ENCODE measurements at regions not wholly inside any gene's neighbourhood (a gene's known extent, or its start where the extent isn't known, plus 50 kb on each side); places are given as distances from the start of the nearest gene placed in this dataset.

DNA sequence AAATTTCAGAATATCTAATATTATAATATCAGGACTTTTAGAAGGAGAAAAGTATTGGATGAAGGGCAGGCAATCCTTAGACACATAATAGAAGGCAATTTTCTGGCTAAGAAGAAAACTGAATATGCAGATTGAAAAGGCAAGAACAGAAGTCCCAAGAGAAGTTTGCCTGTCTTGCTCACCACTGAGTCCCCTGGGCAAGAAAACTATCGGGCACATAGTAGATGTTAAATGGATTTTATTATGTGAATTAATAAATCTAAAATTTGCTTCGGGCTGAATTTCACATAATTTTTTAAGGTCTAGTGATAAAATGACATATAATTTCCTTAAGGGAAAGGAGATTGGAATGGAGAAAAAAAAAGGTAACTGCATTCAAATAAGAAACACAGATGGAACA lies 380.9 kb upstream of the GRM3 start:
- TF ChIP-seq EP300 (IDR thresholded peaks at IDR 0.05; ENCODE audit: low read depth), result no peak
- TF ChIP-seq, protein P1, sequence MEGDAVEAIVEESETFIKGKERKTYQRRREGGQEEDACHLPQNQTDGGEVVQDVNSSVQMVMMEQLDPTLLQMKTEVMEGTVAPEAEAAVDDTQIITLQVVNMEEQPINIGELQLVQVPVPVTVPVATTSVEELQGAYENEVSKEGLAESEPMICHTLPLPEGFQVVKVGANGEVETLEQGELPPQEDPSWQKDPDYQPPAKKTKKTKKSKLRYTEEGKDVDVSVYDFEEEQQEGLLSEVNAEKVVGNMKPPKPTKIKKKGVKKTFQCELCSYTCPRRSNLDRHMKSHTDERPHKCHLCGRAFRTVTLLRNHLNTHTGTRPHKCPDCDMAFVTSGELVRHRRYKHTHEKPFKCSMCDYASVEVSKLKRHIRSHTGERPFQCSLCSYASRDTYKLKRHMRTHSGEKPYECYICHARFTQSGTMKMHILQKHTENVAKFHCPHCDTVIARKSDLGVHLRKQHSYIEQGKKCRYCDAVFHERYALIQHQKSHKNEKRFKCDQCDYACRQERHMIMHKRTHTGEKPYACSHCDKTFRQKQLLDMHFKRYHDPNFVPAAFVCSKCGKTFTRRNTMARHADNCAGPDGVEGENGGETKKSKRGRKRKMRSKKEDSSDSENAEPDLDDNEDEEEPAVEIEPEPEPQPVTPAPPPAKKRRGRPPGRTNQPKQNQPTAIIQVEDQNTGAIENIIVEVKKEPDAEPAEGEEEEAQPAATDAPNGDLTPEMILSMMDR (IDR thresholded peaks at IDR 0.05), result no peak
